ENCODE measurements at regions not wholly inside any gene's neighbourhood (a gene's known extent, or its start where the extent isn't known, plus 50 kb on each side); places are given as distances from the start of the nearest gene placed in this dataset.

- no peaks in the 10 kb centered on the region for H3K27me3 ChIP-seq (ENCODE audit: control insufficient read depth, insufficient read depth, low read length)
- no peak overlapping the region for H3K4me3 ChIP-seq (ENCODE audit: low read depth, low read length)
- DNase-seq (ENCODE audit: low read depth): no peak
- H3K36me3 ChIP-seq (ENCODE audit: control insufficient read depth, insufficient read depth, low read length): no peaks in the 10 kb centered on the region
- TF ChIP-seq CTCF (IDR thresholded peaks at IDR 0.05; ENCODE audit: insufficient read depth, low read length, poor library complexity, severe bottlenecking): no peak
Observed at GRCh38 chr6:81995548-81996289, 243.2 kb upstream of the TENT5A start.

- Histone ChIP-seq H3K36me3 (ENCODE audit: control insufficient read depth, insufficient read depth, low read length) (no peaks in the 10 kb centered on the region), H3K4me3 (ENCODE audit: low read depth, low read length) (no peak overlapping the region), H3K27me3 (ENCODE audit: control insufficient read depth, insufficient read depth, low read length) (no peaks in the 10 kb centered on the region)
- TF ChIP-seq CTCF (IDR thresholded peaks at IDR 0.05; ENCODE audit: insufficient read depth, low read length, poor library complexity, severe bottlenecking): no peak
- DNase-seq (ENCODE audit: low read depth): no peak
Observed at GRCh38 chr6:81988871-81989270, 236.4 kb upstream of the TENT5A start.

GRCh38 chr6:81988446-81988845, 236.0 kb upstream of the TENT5A start:
- Histone ChIP-seq H3K36me3 (ENCODE audit: control insufficient read depth, insufficient read depth, low read length) (no peaks in the 10 kb centered on the region), H3K4me3 (ENCODE audit: low read depth, low read length) (no peak overlapping the region), H3K27me3 (ENCODE audit: control insufficient read depth, insufficient read depth, low read length) (no peaks in the 10 kb centered on the region)
- no peak for TF ChIP-seq CTCF (IDR thresholded peaks at IDR 0.05; ENCODE audit: insufficient read depth, low read length, poor library complexity, severe bottlenecking)
- DNase-seq (ENCODE audit: low read depth): no peak

GRCh38 chr6:81987293-81987692, 234.8 kb upstream of the TENT5A start:
- no peak for TF ChIP-seq CTCF (IDR thresholded peaks at IDR 0.05; ENCODE audit: insufficient read depth, low read length, poor library complexity, severe bottlenecking)
- DNase-seq (ENCODE audit: low read depth): no peak
- Histone ChIP-seq H3K4me3 (ENCODE audit: low read depth, low read length) (no peak overlapping the region), H3K27me3 (ENCODE audit: control insufficient read depth, insufficient read depth, low read length) (no peaks in the 10 kb centered on the region), H3K36me3 (ENCODE audit: control insufficient read depth, insufficient read depth, low read length) (no peaks in the 10 kb centered on the region)

- Histone ChIP-seq H3K36me3 (ENCODE audit: control insufficient read depth, insufficient read depth, low read length) (no peaks in the 10 kb centered on the region), H3K27me3 (ENCODE audit: control insufficient read depth, insufficient read depth, low read length) (no peaks in the 10 kb centered on the region), H3K4me3 (ENCODE audit: low read depth, low read length) (no peak overlapping the region)
- DNase-seq (ENCODE audit: low read depth): no peak
- no peak for TF ChIP-seq CTCF (IDR thresholded peaks at IDR 0.05; ENCODE audit: insufficient read depth, low read length, poor library complexity, severe bottlenecking)
Observed at GRCh38 chr6:81985191-81985590, 232.7 kb upstream of the TENT5A start.

- Histone ChIP-seq H3K27me3 (ENCODE audit: control insufficient read depth, insufficient read depth, low read length) (no peaks in the 10 kb centered on the region), H3K36me3 (ENCODE audit: control insufficient read depth, insufficient read depth, low read length) (no peaks in the 10 kb centered on the region), H3K4me3 (ENCODE audit: low read depth, low read length) (no peak overlapping the region)
- no peak for DNase-seq (ENCODE audit: low read depth)
- TF ChIP-seq CTCF (IDR thresholded peaks at IDR 0.05; ENCODE audit: insufficient read depth, low read length, poor library complexity, severe bottlenecking): no peak
Observed at GRCh38 chr6:81984599-81984998, 232.1 kb upstream of the TENT5A start.
